Thymus (tissue), 11 donors: ENCODE measurements at regions not wholly inside any gene's neighbourhood (a gene's known extent, or its start where the extent isn't known, plus 50 kb on each side); places are given as distances from the start of the nearest gene placed in this dataset.

Source experiments
- DNase-seq, 9 donors: peaks; one replicate each; pipeline ENCODE4 v3.0.0-alpha.2; 2013; ENCODE audit warnings: low spot score in 9 of 9, low read depth in 6 of 9, missing footprints in 1 of 9
- H3K27ac ChIP-seq, 2 donors: one replicate each; pipeline ENCODE4 v1.5.1; 2013; ENCODE audit warnings: control low read depth in 1 of 2, low read depth in 1 of 2, low read length in 1 of 2, mild to moderate bottlenecking in 1 of 2, moderate library complexity in 1 of 2
- H3K27me3 ChIP-seq, 2 donors: one replicate each; pipeline ENCODE4 v1.5.1; 2013; ENCODE audit warnings: low read length in 1 of 2; ENCODE audit not compliant: control insufficient read depth in 2 of 2, insufficient read depth in 1 of 2
- H3K36me3 ChIP-seq, 2 donors: one replicate each; pipeline ENCODE4 v1.5.1; 2013; ENCODE audit warnings: low read length in 1 of 2, mild to moderate bottlenecking in 1 of 2, moderate library complexity in 1 of 2; ENCODE audit not compliant: control insufficient read depth in 2 of 2, insufficient read depth in 2 of 2
- H3K4me1 ChIP-seq, 2 donors: one replicate each; pipeline ENCODE4 v1.5.1; 2013; ENCODE audit warnings: low read length in 2 of 2; ENCODE audit not compliant: control insufficient read depth in 2 of 2, insufficient read depth in 2 of 2
- H3K4me3 ChIP-seq, 2 donors: one replicate each; pipeline ENCODE4 v1.5.1; 2013; ENCODE audit warnings: low read length in 2 of 2, control low read depth in 1 of 2, mild to moderate bottlenecking in 1 of 2
- H3K9me3 ChIP-seq, 2 donors: one replicate each; pipeline ENCODE4 v1.5.1; 2013; ENCODE audit warnings: low read length in 1 of 2, mild to moderate bottlenecking in 1 of 2; ENCODE audit not compliant: control insufficient read depth in 2 of 2, insufficient read depth in 1 of 2
- WGBS: extraction: QIAGEN DNeasy Blood & Tissue Kit; methylation state at CpG from one replicate; pipeline ENCODE4 v1.1.7; 2013; 5-methylcytosine and 5-hydroxymethylcytosine counted together
- donor health status: healthy.

DNA sequence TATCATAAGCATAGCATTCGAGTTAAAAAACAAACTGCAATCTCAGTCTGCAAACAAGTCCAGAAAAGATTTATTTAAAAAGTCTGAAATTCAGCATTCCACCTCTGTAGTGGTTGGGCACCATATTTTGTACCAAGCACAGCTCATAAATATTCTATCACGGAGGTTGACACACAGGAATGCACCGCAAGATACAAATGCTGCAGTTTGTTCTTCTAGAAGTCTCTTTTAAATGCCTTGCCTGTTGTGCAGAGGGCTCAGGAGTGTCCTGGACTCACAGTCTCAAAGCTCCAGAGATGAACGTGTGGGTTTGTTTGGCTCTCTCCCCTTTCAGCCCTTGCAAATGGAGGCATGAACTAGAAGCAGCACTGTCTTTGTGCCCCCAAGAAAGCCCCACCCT, 212.4 kb upstream of the USP24 start:
- WGBS: 87% methylated on average over 4 of the region's 4 CpGs
- no peaks in the 10 kb centered on the region for H3K4me1 ChIP-seq
- no peak overlapping the region for H3K27ac ChIP-seq

GRCh38 chr1:55426619-55427018, 211.5 kb upstream of the USP24 start:
- Histone ChIP-seq H3K4me3 (no peak overlapping the region), H3K27me3 (peaks cover 0 to 9% of the 10 kb centered on the region in 2 donors), H3K9me3 (peaks cover 0 to 4% of the 10 kb centered on the region in 2 donors), H3K27ac (no peak overlapping the region), H3K36me3 (no peaks in the 10 kb centered on the region), H3K4me1 (no peaks in the 10 kb centered on the region)
- DNase-seq: no peak
- WGBS: 91% methylated on average over 2 of the region's 2 CpGs

More for the DNA sequence above, 212.4 kb upstream of the USP24 start:
- no peak overlapping the region for H3K4me3 ChIP-seq
- no peaks in the 10 kb centered on the region for H3K36me3 ChIP-seq
- H3K27me3 ChIP-seq: peaks cover 0 to 9% of the 10 kb centered on the region in 2 donors
- DNase-seq: no peak
- H3K9me3 ChIP-seq: no peaks in the 10 kb centered on the region

DNA sequence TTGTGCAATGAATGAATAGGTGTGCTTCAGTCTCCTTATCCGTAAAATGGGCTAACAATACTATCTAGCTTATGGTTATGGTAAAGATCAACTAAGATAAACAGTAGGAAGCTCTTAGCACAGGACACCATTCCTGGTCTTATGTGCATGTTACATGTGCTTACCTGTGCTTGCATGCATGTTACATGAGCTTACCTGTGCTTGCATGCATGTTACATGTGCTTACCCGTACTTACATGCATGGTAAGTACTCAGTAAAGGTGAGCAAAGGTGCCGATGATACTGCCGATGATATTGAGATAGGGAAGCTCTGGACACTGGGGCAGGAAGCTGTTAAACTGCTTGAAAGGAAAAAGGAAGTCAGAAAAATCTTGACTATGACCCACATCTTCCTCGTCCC, 211.0 kb upstream of the USP24 start:
- no peak overlapping the region for H3K4me3 ChIP-seq
- H3K4me1 ChIP-seq: no peaks in the 10 kb centered on the region
- peaks cover 0 to 9% of the 10 kb centered on the region in 2 donors for H3K27me3 ChIP-seq
- H3K27ac ChIP-seq: no peak overlapping the region
- 58% methylated on average over 5 of the region's 5 CpGs for WGBS
- peaks cover 0 to 4% of the 10 kb centered on the region in 2 donors for H3K9me3 ChIP-seq
- H3K36me3 ChIP-seq: no peaks in the 10 kb centered on the region
- DNase-seq: no peak

DNA sequence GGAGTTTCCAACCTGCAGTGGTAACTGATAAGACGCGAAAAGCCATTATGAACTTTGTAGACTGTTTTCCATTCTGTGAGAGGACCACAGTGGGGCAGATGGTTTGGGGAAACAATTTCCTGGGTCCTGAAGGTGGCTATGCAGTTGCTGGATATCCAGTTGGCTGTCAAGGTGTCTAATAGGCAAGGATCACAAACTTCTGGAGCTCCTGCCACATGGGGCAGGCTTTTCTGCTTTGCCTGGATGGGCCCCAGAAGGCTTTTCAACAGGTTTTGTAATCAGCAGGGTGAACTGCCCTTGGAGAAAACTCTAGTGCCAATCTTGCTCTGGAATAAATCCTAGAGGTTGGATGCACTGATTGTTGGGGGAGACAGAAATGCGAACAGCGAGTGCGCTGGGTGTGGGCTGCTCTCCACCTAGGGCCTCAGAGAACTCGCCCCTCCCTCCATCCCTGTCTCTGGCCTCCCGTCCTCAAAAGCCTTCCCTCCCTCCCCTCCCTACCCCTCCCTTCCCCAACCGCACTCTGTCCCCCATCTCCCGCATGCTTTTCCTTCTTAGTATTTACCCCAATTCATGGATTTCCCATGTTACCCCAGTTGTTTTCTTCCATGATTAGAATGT, 210.3 kb upstream of the USP24 start:
- H3K9me3 ChIP-seq: peaks cover 0 to 4% of the 10 kb centered on the region in 2 donors
- WGBS: 94% methylated on average over 9 of the region's 9 CpGs
- no peak overlapping the region for H3K27ac ChIP-seq
- H3K4me3 ChIP-seq: no peak overlapping the region
- DNase-seq: no peak
- no peaks in the 10 kb centered on the region for H3K4me1 ChIP-seq
- peaks cover 0 to 9% of the 10 kb centered on the region in 2 donors for H3K27me3 ChIP-seq
- H3K36me3 ChIP-seq: no peaks in the 10 kb centered on the region

GRCh38 chr1:55423376-55423775, 208.2 kb upstream of the USP24 start:
- Histone ChIP-seq H3K4me1 (no peaks in the 10 kb centered on the region), H3K27ac (no peak overlapping the region), H3K9me3 (peaks cover 0 to 4% of the 10 kb centered on the region in 2 donors), H3K27me3 (peaks cover 0 to 8% of the 10 kb centered on the region in 2 donors), H3K36me3 (no peaks in the 10 kb centered on the region), H3K4me3 (no peak overlapping the region)
- 95% methylated on average over 1 of the region's 1 CpG for WGBS
- no peak for DNase-seq

DNA sequence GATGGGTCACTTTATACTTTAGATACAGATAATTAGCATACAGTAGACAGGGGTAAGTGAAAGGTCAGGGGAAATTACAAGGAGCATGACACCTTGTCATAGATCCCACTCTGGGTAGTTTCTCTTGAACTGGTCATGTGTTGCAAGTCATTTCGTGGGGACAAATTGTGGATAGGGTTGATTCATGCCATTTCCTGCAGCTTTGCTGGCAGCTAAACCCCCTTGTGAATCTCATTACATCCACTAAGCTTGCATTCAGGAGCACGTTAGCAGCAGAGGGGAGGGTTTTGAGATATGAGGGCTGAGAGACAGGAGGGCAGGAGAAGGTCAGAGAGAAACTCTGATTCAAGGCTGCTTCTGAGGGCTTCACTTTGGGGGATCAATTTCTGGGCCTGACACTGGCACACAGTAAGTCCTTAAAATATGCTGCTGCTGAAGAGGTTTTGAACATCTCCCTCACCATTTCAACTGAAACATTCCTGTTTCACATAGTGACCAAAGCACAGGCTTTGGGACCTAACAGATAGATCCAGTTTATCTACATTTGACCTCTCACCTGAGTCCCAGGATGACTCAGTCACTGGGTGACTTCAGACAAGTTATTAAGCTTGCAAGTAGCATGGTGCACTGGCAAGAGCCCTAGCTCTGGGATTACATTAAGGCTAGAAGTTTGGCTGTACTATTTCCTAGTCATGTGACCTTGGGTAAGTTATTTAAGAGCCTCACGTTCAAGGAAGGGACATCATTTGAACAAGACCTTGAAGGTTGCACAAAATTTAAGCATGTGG, 206.0 kb upstream of the USP24 start:
- Histone ChIP-seq H3K9me3 (peaks cover 0 to 4% of the 10 kb centered on the region in 2 donors), H3K36me3 (no peaks in the 10 kb centered on the region), H3K4me3 (no peak overlapping the region), H3K4me1 (no peaks in the 10 kb centered on the region), H3K27ac (no peak overlapping the region), H3K27me3 (peaks cover 0 to 5% of the 10 kb centered on the region in 2 donors)
- no peak for DNase-seq
- 76% methylated on average over 3 of the region's 3 CpGs for whole genome bisulfite sequencing

DNA sequence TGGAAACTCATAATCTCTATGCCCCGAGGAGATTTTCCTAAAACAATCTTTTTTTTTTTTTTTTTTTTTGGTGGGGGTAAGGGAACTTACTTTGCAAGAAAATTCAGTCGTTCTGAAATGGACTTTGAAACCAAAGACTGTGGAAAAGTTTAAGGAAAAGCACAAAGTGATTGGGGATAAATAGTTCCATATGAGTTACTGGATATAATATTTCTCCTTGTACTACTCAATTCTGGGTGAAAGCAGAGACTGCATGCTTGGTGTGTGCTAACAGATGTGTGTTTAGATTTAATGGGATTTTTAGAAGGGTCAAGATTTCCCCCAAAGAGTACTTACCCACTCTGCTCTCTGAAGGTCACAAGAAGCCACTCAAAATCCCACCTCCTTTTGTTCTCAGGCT, 204.9 kb upstream of the USP24 start:
- no peaks in the 10 kb centered on the region for H3K27me3 ChIP-seq
- no peak for DNase-seq
- H3K27ac ChIP-seq: no peak overlapping the region
- H3K36me3 ChIP-seq: no peaks in the 10 kb centered on the region
- H3K4me3 ChIP-seq: no peak overlapping the region
- H3K9me3 ChIP-seq: peaks cover 0 to 4% of the 10 kb centered on the region in 2 donors
- WGBS: 84% methylated on average over 2 of the region's 2 CpGs
- no peaks in the 10 kb centered on the region for H3K4me1 ChIP-seq

GRCh38 chr1:55418208-55419000, 203.2 kb upstream of the USP24 start:
- WGBS: 94% methylated on average over 10 of the region's 10 CpGs
- no peaks in the 10 kb centered on the region for H3K4me1 ChIP-seq
- DNase-seq: no peak
- H3K4me3 ChIP-seq: no peak overlapping the region
- H3K27ac ChIP-seq: no peak overlapping the region
- no peaks in the 10 kb centered on the region for H3K36me3 ChIP-seq
- no peaks in the 10 kb centered on the region for H3K27me3 ChIP-seq
- peaks cover 0 to 4% of the 10 kb centered on the region in 2 donors for H3K9me3 ChIP-seq
